ENCODE measurements at regions not wholly inside any gene's neighbourhood (a gene's known extent, or its start where the extent isn't known, plus 50 kb on each side); places are given as distances from the start of the nearest gene placed in this dataset.
"Not testable (repeated sequence)": the region's sequence is repeated elsewhere in the genome, so short reads cannot be mapped to it uniquely, and the experiment has no call there.

GRCh38 chr3:161694682-161695564 is 198.3 kb downstream of the OTOL1 start:
- FAIRE-seq: no peak

GRCh38 chr3:161695811-161696210 is 199.2 kb downstream of the OTOL1 start:
- FAIRE-seq: no peak

GRCh38 chr3:161700998-161701397 is 204.4 kb downstream of the OTOL1 start:
- no peak for FAIRE-seq

GRCh38 chr3:161707253-161707652 is 210.6 kb downstream of the OTOL1 start:
- FAIRE-seq: not testable (repeated sequence)

- FAIRE-seq: no peak
These were observed 217.1 kb downstream of the OTOL1 start for GRCh38 chr3:161713731-161714130.

GRCh38 chr3:161731968-161732367 is 235.4 kb downstream of the OTOL1 start:
- FAIRE-seq: no peak

GRCh38 chr3:161737171-161737570 is 240.6 kb downstream of the OTOL1 start:
- FAIRE-seq: no peak

- no peak for FAIRE-seq
These were observed 243.8 kb downstream of the OTOL1 start for GRCh38 chr3:161740421-161740820.

- FAIRE-seq: no peak
These were observed 247.8 kb downstream of the OTOL1 start for GRCh38 chr3:161744366-161744765.

GRCh38 chr3:161745741-161746140 is 249.1 kb downstream of the OTOL1 start:
- no peak for FAIRE-seq

GRCh38 chr3:161748049-161748448 is 251.4 kb downstream of the OTOL1 start:
- FAIRE-seq: no peak

- no peak for FAIRE-seq
These were observed 257.9 kb downstream of the OTOL1 start for GRCh38 chr3:161754420-161755053.

- no peak for FAIRE-seq
These were observed 262.8 kb downstream of the OTOL1 start for GRCh38 chr3:161759444-161759843.

GRCh38 chr3:161766331-161766730 is 269.7 kb downstream of the OTOL1 start:
- FAIRE-seq: no peak

GRCh38 chr3:161770484-161771386 is 274.1 kb downstream of the OTOL1 start:
- FAIRE-seq: no peak

GRCh38 chr3:161781381-161781780 is 284.8 kb downstream of the OTOL1 start:
- no peak for FAIRE-seq

- FAIRE-seq: no peak
These were observed 296.8 kb downstream of the OTOL1 start for GRCh38 chr3:161793194-161793930.

GRCh38 chr3:161794551-161794950 is 297.9 kb downstream of the OTOL1 start:
- no peak for FAIRE-seq

- FAIRE-seq: no peak
These were observed 299.7 kb downstream of the OTOL1 start for GRCh38 chr3:161796312-161796711.

GRCh38 chr3:161796780-161797179 is 300.2 kb downstream of the OTOL1 start:
- no peak for FAIRE-seq

- FAIRE-seq: no peak
These were observed 301.4 kb downstream of the OTOL1 start for GRCh38 chr3:161798016-161798415.

GRCh38 chr3:161800985-161801559 is 304.5 kb downstream of the OTOL1 start:
- no peak for FAIRE-seq

Data from islet of Langerhans (tissue), 1 donor.